Uterus (tissue), 3 donors: ENCODE measurements at regions not wholly inside any gene's neighbourhood (a gene's known extent, or its start where the extent isn't known, plus 50 kb on each side); places are given as distances from the start of the nearest gene placed in this dataset.

Experiments
- DNase-seq, 2 donors: peaks; one replicate each; pipeline ENCODE4 v3.0.0-alpha.2; 2019 to 2020
- H3K27ac ChIP-seq, 2 donors: fragments of 200-600 bp; sonication (generic); 1 replicate in 1 of 2; 2 replicates in 1 of 2; pipeline ENCODE4 v1.5.1; 2016 to 2018
- H3K27me3 ChIP-seq, 2 donors: fragments of 200-600 bp; sonication (generic); one replicate each; pipeline ENCODE4 v1.5.1; 2018 to 2019; ENCODE audit warnings: control low read depth in 1 of 2
- H3K36me3 ChIP-seq, 2 donors: fragments of 200-600 bp; sonication (generic); one replicate each; pipeline ENCODE4 v1.5.1; 2019; ENCODE audit warnings: control low read depth in 1 of 2
- H3K4me1 ChIP-seq, 2 donors: fragments of 200-600 bp; sonication (generic); one replicate each; pipeline ENCODE4 v1.5.1; 2018 to 2019; ENCODE audit warnings: control low read depth in 1 of 2
- H3K4me3 ChIP-seq, 2 donors: fragments of 200-600 bp; sonication (generic); 1 replicate in 1 of 2; 2 replicates in 1 of 2; pipeline ENCODE4 v1.5.1; 2018 to 2019; ENCODE audit warnings: mild to moderate bottlenecking in 1 of 2
- H3K9me3 ChIP-seq, 2 donors: fragments of 200-600 bp; sonication (generic); one replicate each; pipeline ENCODE4 v1.5.1; 2019; ENCODE audit warnings: control low read depth in 1 of 2
- CTCF ChIP-seq, 4 experiments: fragments of 200-600 bp in 2 of 4; fragments of 450-650 bp in 2 of 4; sonication (generic) in 2 of 4; IDR thresholded peaks; one replicate each; pipeline ENCODE4 v1.5.1; 2016 to 2019; ENCODE audit warnings: antibody characterized with exemption in 4 of 4, mild to moderate bottlenecking in 2 of 4, moderate library complexity in 1 of 4
- POLR2A ChIP-seq, 2 donors: fragments of 450-650 bp; IDR thresholded peaks; one replicate each; pipeline ENCODE4 v1.6.1; 2016; ENCODE audit warnings: antibody characterized with exemption in 2 of 2, mild to moderate bottlenecking in 1 of 2, moderate library complexity in 1 of 2
- intact Hi-C: fragments of 100-400 bp; cut with DNase I; formaldehyde crosslinking; loops from one replicate; pipeline ENCODE4 v1.15.1; 2023; ENCODE audit warnings: low total_unique reads
- donor health status: DM: yes; HTN: yes; CAD: no.

GRCh38 chr5:81850501-81851357, 99.8 kb upstream of the SSBP2 start:
- intact Hi-C loops: loop anchor here (1.0 to 10.0 kb wide), 2 partner anchors 99 to 114 kb away; partner anchors contain the start of gene SSBP2
- Histone ChIP-seq H3K36me3 (no peaks in the 10 kb centered on the region), H3K4me3 (peak overlapping the region; percentile 39 to 51), H3K4me1 (peaks cover 3 to 6% of the 10 kb centered on the region in 2 donors), H3K27me3 (no peaks in the 10 kb centered on the region), H3K27ac (peak overlapping the region; percentile 86 to 95), H3K9me3 (no peaks in the 10 kb centered on the region)
- peak; percentile 33 to 52 for DNase-seq
- no peak for TF ChIP-seq POLR2A (IDR thresholded peaks at IDR 0.05)
- TF ChIP-seq CTCF (IDR thresholded peaks at IDR 0.05): no peak

GRCh38 chr5:81849770-81850367, 99.0 kb upstream of the SSBP2 start:
- no peaks in the 10 kb centered on the region for H3K27me3 ChIP-seq
- H3K9me3 ChIP-seq: no peaks in the 10 kb centered on the region
- TF ChIP-seq CTCF (IDR thresholded peaks at IDR 0.05): no peak
- no peak for TF ChIP-seq POLR2A (IDR thresholded peaks at IDR 0.05)
- peak overlapping the region; percentile 86 to 95 for H3K27ac ChIP-seq
- no peaks in the 10 kb centered on the region for H3K36me3 ChIP-seq
- DNase-seq: no peak
- intact Hi-C loops: loop anchor here (5.0 to 10.0 kb wide), 2 partner anchors 63 to 115 kb away; no protein-coding TSS in a partner anchor
- H3K4me1 ChIP-seq: peaks cover 3 to 6% of the 10 kb centered on the region in 2 donors
- H3K4me3 ChIP-seq: no peak overlapping the region

- Histone ChIP-seq H3K4me1 (peaks cover 3 to 6% of the 10 kb centered on the region in 2 donors), H3K27ac (peak overlapping the region; percentile 1 to 86), H3K9me3 (no peaks in the 10 kb centered on the region), H3K27me3 (no peaks in the 10 kb centered on the region), H3K4me3 (no peak overlapping the region), H3K36me3 (no peaks in the 10 kb centered on the region)
- intact Hi-C loops: loop anchor here (5.0 kb wide), 1 partner anchor 61 kb away; no protein-coding TSS in a partner anchor
- DNase-seq: peak in 1 of 2 donors; percentile 50
- TF ChIP-seq CTCF (IDR thresholded peaks at IDR 0.05) (no peak), POLR2A (IDR thresholded peaks at IDR 0.05) (no peak)
Measured at GRCh38 chr5:81848362-81848880, 97.5 kb upstream of the SSBP2 start.

GRCh38 chr5:81846301-81846700, 95.4 kb upstream of the SSBP2 start:
- no peak for DNase-seq
- Histone ChIP-seq H3K4me1 (peaks cover 3 to 6% of the 10 kb centered on the region in 2 donors), H3K27me3 (no peaks in the 10 kb centered on the region), H3K36me3 (no peaks in the 10 kb centered on the region), H3K27ac (no peak overlapping the region), H3K9me3 (no peaks in the 10 kb centered on the region), H3K4me3 (no peak overlapping the region)
- no peak for TF ChIP-seq CTCF (IDR thresholded peaks at IDR 0.05)
- no peak for TF ChIP-seq POLR2A (IDR thresholded peaks at IDR 0.05)
- intact Hi-C loops: loop anchor here (5.0 kb wide), 1 partner anchor 59 kb away; no protein-coding TSS in a partner anchor

- intact Hi-C loops: no loop called here
- H3K4me3 ChIP-seq: no peak overlapping the region
- no peak overlapping the region for H3K27ac ChIP-seq
- no peaks in the 10 kb centered on the region for H3K27me3 ChIP-seq
- no peaks in the 10 kb centered on the region for H3K36me3 ChIP-seq
- no peak for DNase-seq
- no peaks in the 10 kb centered on the region for H3K4me1 ChIP-seq
- TF ChIP-seq CTCF (IDR thresholded peaks at IDR 0.05) (no peak), POLR2A (IDR thresholded peaks at IDR 0.05) (no peak)
- no peaks in the 10 kb centered on the region for H3K9me3 ChIP-seq
Measured at GRCh38 chr5:81843845-81844244, 92.9 kb upstream of the SSBP2 start.
